H9 (cell line): ENCODE measurements at regions not wholly inside any gene's neighbourhood (a gene's known extent, or its start where the extent isn't known, plus 50 kb on each side); places are given as distances from the start of the nearest gene placed in this dataset.

Experiments used
- DNase-seq: peaks from one replicate; pipeline ENCODE4 v3.0.0-alpha.2; 2017
- H2AFZ ChIP-seq: one replicate; pipeline ENCODE4 v1.6.1; 2013; ENCODE audit warnings: mild to moderate bottlenecking, low read length, control low read depth, moderate library complexity
- H2AK5ac ChIP-seq: 2 replicates; pipeline ENCODE4 v1.6.1; 2013; ENCODE audit warnings: low read length, control low read depth, mixed read lengths; ENCODE audit not compliant: insufficient read length
- H2BK120ac ChIP-seq: one replicate; pipeline ENCODE4 v1.6.1; 2013; ENCODE audit warnings: low read depth, mild to moderate bottlenecking, low read length, control low read depth, inconsistent platforms; ENCODE audit not compliant: poor library complexity, severe bottlenecking
- H2BK12ac ChIP-seq: 2 replicates; pipeline ENCODE4 v1.6.1; 2013; ENCODE audit warnings: low read length, control low read depth, mixed read lengths, low read depth; ENCODE audit not compliant: insufficient read length
- H2BK15ac ChIP-seq: 2 replicates; pipeline ENCODE4 v1.6.1; 2013; ENCODE audit warnings: low read depth, low read length, control low read depth
- H2BK20ac ChIP-seq: one replicate; pipeline ENCODE4 v1.6.1; 2013; ENCODE audit warnings: low read depth, mild to moderate bottlenecking, low read length, control low read depth, inconsistent platforms; ENCODE audit not compliant: poor library complexity, severe bottlenecking
- H2BK5ac ChIP-seq: 2 replicates; pipeline ENCODE4 v1.6.1; 2013; ENCODE audit warnings: low read length, control low read depth, mixed read lengths; ENCODE audit not compliant: insufficient read length
- H3K14ac ChIP-seq: 2 replicates; pipeline ENCODE4 v1.6.1; 2013; ENCODE audit warnings: low read length, control low read depth; ENCODE audit not compliant: insufficient read depth
- H3K18ac ChIP-seq: 2 replicates; pipeline ENCODE4 v1.6.1; 2013; ENCODE audit warnings: low read depth, mild to moderate bottlenecking, mixed read lengths, low read length, control low read depth; ENCODE audit not compliant: insufficient read length
- H3K23ac ChIP-seq: 2 replicates; pipeline ENCODE4 v1.6.1; 2013; ENCODE audit warnings: low read length, control low read depth, mixed read lengths, low read depth; ENCODE audit not compliant: insufficient read length
- H3K23me2 ChIP-seq: 2 replicates; pipeline ENCODE4 v1.6.1; 2013; ENCODE audit warnings: low read depth, mild to moderate bottlenecking, mixed read lengths, low read length, control low read depth; ENCODE audit not compliant: insufficient read length, poor library complexity, severe bottlenecking
- H3K27ac ChIP-seq: 2 replicates; pipeline ENCODE4 v1.5.1; 2013; ENCODE audit warnings: low read length, control low read depth, mixed read lengths, low read depth; ENCODE audit not compliant: insufficient read length
- H3K27me3 ChIP-seq: 2 replicates; pipeline ENCODE4 v1.6.1; 2013; ENCODE audit warnings: low read length, control low read depth, inconsistent platforms; ENCODE audit not compliant: insufficient read depth
- H3K4ac ChIP-seq: 2 replicates; pipeline ENCODE4 v1.6.1; 2013; ENCODE audit warnings: low read depth, mild to moderate bottlenecking, control low read depth, inconsistent platforms, low read length, moderate library complexity
- H3K4me1 ChIP-seq: 2 replicates; pipeline ENCODE4 v1.6.1; 2013; ENCODE audit warnings: low read length, control low read depth, inconsistent platforms; ENCODE audit not compliant: insufficient read depth
- H3K4me2 ChIP-seq: 2 replicates; pipeline ENCODE4 v1.6.1; 2013; ENCODE audit warnings: low read length, control low read depth, mixed read lengths; ENCODE audit not compliant: insufficient read length, insufficient read depth
- H3K56ac ChIP-seq: 2 replicates; pipeline ENCODE4 v1.6.1; 2013; ENCODE audit warnings: low read depth, mild to moderate bottlenecking, mixed read lengths, low read length, control low read depth; ENCODE audit not compliant: insufficient read length
- H3K79me1 ChIP-seq: 2 replicates; pipeline ENCODE4 v1.6.1; 2013; ENCODE audit warnings: low read depth, mild to moderate bottlenecking, moderate library complexity, low read length, control low read depth, inconsistent platforms; ENCODE audit not compliant: insufficient read depth, poor library complexity, severe bottlenecking
- H3K79me2 ChIP-seq: 2 replicates; pipeline ENCODE4 v1.6.1; 2013; ENCODE audit warnings: low read length, control low read depth, inconsistent platforms; ENCODE audit not compliant: insufficient read depth
- H3K9ac ChIP-seq: 2 replicates; pipeline ENCODE4 v1.6.1; 2013; ENCODE audit warnings: low read length, control low read depth, mixed read lengths; ENCODE audit not compliant: insufficient read length; ENCODE audit errors: extremely low read depth
- H3K9me3 ChIP-seq: one replicate; pipeline ENCODE4 v1.6.1; 2013; ENCODE audit warnings: low read depth, low read length, inconsistent platforms; ENCODE audit not compliant: control insufficient read depth
- H3T11ph ChIP-seq: one replicate; pipeline ENCODE4 v1.6.1; 2013; ENCODE audit warnings: mild to moderate bottlenecking, low read length, control low read depth, inconsistent platforms
- H4K20me1 ChIP-seq: one replicate; pipeline ENCODE4 v1.6.1; 2013; ENCODE audit not compliant: control insufficient read depth, insufficient read length, insufficient read depth
- H4K5ac ChIP-seq: 2 replicates; pipeline ENCODE4 v1.6.1; 2013; ENCODE audit warnings: low read depth, mild to moderate bottlenecking, mixed read lengths, low read length, control low read depth; ENCODE audit not compliant: insufficient read length
- H4K8ac ChIP-seq: replicated peaks from 2 replicates; pipeline ENCODE4 v1.6.1; 2013; ENCODE audit warnings: low read length, control low read depth, mixed read lengths, low read depth; ENCODE audit not compliant: insufficient read length
- H4K91ac ChIP-seq: 2 replicates; pipeline ENCODE4 v1.6.1; 2013; ENCODE audit warnings: low read depth, mild to moderate bottlenecking, moderate library complexity, mixed read lengths, low read length, control low read depth; ENCODE audit not compliant: insufficient read length
- H3K27ac Mint-ChIP-seq, 3 experiments: 2 replicates in 2 of 3; 3 replicates in 1 of 3; pipeline ENCODE4 v1.8.0; 2020 to 2021; ENCODE audit warnings: mixed read lengths in 3 of 3, mild to moderate bottlenecking in 1 of 3, moderate library complexity in 1 of 3
- H3K27me3 Mint-ChIP-seq: 2 replicates; pipeline ENCODE4 v1.8.0; 2021; ENCODE audit warnings: low read depth, mild to moderate bottlenecking, moderate library complexity, mixed read lengths
- H3K36me3 Mint-ChIP-seq, 3 experiments: 2 replicates in 2 of 3; 3 replicates in 1 of 3; pipeline ENCODE4 v1.8.0; 2020 to 2021; ENCODE audit warnings: low read depth in 3 of 3, mixed read lengths in 3 of 3; ENCODE audit not compliant: insufficient read depth in 1 of 3
- H3K4me1 Mint-ChIP-seq, 2 experiments: 2 replicates each; pipeline ENCODE4 v1.8.0; 2020; ENCODE audit warnings: mixed read lengths in 2 of 2
- H3K4me3 Mint-ChIP-seq, 2 experiments: 2 replicates in 1 of 2; 3 replicates in 1 of 2; pipeline ENCODE4 v1.8.0; 2020 to 2021; ENCODE audit warnings: mild to moderate bottlenecking in 2 of 2, mixed read lengths in 2 of 2, moderate library complexity in 1 of 2
- H3K9me3 Mint-ChIP-seq, 2 experiments: 2 replicates in 1 of 2; 3 replicates in 1 of 2; pipeline ENCODE4 v1.8.0; 2020; ENCODE audit warnings: mild to moderate bottlenecking in 2 of 2, mixed read lengths in 2 of 2, moderate library complexity in 1 of 2
- CTCF ChIP-seq: fragments of 200-600 bp; sonication (generic); conservative IDR thresholded peaks from 3 replicates; pipeline ENCODE4 v1.8.0; 2021; ENCODE audit warnings: antibody characterized with exemption, mild to moderate bottlenecking
- WGBS: extraction: QIAGEN DNeasy Blood & Tissue Kit; methylation state at CpG from one replicate; pipeline ENCODE4 v1.1.7; 2013; ENCODE audit warnings: missing lambda C conversion rate, low lambda C conversion rate, mixed read lengths; ENCODE audit not compliant: insufficient read length; ENCODE audit errors: extremely low coverage; 5-methylcytosine and 5-hydroxymethylcytosine counted together

- H3K9ac ChIP-seq, result no peak overlapping the region
- H3K56ac ChIP-seq, result no peak overlapping the region
- no peak overlapping the region for H4K8ac ChIP-seq
- H3K23me2 ChIP-seq, result no peaks in the 10 kb centered on the region
- no peak overlapping the region for H4K5ac ChIP-seq
- no peak overlapping the region for H3T11ph ChIP-seq
- H2AK5ac ChIP-seq, result no peak overlapping the region
- peaks cover 15% of the 10 kb centered on the region for H3K27me3 Mint-ChIP-seq
- no peaks in the 10 kb centered on the region for H3K4me1 ChIP-seq
- no peak overlapping the region for H2BK20ac ChIP-seq
- no peak overlapping the region for H4K91ac ChIP-seq
- WGBS, result no CpG with 5 or more reads among the region's 2 CpGs
- no peaks in the 10 kb centered on the region for H3K79me1 ChIP-seq
- H2BK5ac ChIP-seq, result no peak overlapping the region
- H3K23ac ChIP-seq, result no peak overlapping the region
- H2BK120ac ChIP-seq, result no peak overlapping the region
- H3K4me1 Mint-ChIP-seq, result peaks cover 26 to 40% of the 10 kb centered on the region in 2 experiments
- no peak for TF ChIP-seq CTCF
- H3K27me3 ChIP-seq, result no peaks in the 10 kb centered on the region
- DNase-seq, result no peak
- no peaks in the 10 kb centered on the region; a peak in 1 of 7 replicates for H3K36me3 Mint-ChIP-seq
- no peaks in the 10 kb centered on the region for H3K79me2 ChIP-seq
- no peaks in the 10 kb centered on the region for H4K20me1 ChIP-seq
- H3K4ac ChIP-seq, result no peak overlapping the region
- no peak overlapping the region; a peak in 1 of 7 replicates for H3K27ac Mint-ChIP-seq
- H2AFZ ChIP-seq, result no peak overlapping the region
- H3K4me2 ChIP-seq, result no peak overlapping the region
- H2BK15ac ChIP-seq, result no peak overlapping the region
- no peak overlapping the region for H3K4me3 Mint-ChIP-seq
- no peak overlapping the region for H2BK12ac ChIP-seq
- no peak overlapping the region for H3K14ac ChIP-seq
- H3K18ac ChIP-seq, result no peak overlapping the region
- no peaks in the 10 kb centered on the region; a peak in 1 of 5 replicates for H3K9me3 Mint-ChIP-seq
- H3K27ac ChIP-seq, result no peak overlapping the region
- H3K9me3 ChIP-seq, result no peaks in the 10 kb centered on the region
Observed at GRCh38 chr7:91374321-91374989, 110.2 kb downstream of the FZD1 start.
